NCI-H510A (cell line): ENCODE measurements at regions not wholly inside any gene's neighbourhood (a gene's known extent, or its start where the extent isn't known, plus 50 kb on each side); places are given as distances from the start of the nearest gene placed in this dataset.

Source experiments
- DNase-seq: peaks from one replicate; lab custom pipeline; 2025; lab: John Stamatoyannopoulos, UW

DNA sequence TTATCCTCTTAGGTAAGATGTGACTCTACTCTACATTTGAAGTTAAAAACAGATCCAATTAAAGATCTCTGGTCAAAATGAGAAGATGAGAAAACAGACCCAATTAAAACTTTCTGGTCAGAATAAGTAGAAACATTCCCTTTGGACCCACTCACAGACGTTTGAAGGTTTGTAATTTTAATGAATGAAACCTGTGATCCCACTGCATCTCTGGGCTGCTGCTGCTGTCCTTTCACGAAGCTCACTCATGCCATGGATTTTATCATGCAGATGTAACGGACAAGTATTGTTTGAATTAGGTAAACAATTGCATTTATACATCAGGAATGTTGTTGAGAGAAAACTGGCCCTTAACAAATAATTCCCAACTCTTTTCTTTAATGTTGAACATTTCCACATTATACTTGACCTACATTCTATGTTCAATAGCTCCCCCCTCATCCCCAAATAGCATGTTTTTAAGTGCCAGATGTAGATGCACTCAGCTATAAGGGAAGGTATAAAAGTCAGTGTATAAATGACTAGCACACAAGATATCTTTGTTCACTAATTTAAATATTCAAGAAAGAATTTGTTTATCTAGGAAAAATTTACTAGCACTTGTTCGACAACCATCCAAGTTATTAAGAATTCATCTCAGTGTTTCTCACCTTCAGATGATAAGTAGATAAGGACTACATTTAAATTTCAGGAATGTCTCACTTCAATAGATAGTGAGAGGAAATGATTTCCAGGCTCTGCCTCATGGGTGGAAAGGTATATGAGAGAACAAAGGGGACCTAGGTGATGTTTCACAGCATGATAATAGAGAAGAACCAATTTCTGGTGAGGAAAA is 202.3 kb upstream of the LMNTD1 start:
- no peak for DNase-seq

DNA sequence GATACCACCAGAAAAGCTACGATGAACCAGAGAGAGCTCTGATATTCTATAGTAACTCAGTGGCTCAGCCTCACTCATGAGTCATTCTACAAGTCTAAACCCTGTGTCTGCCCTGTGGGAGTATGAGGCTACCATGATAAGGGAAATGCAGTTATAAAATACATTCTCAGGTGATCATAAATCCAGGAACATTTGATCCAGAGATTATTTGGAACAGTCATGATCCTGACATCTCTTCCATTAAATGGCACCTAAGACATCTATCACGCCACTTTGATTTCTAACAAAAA is 202.6 kb upstream of the RASSF8 start:
- no peak for DNase-seq

DNA sequence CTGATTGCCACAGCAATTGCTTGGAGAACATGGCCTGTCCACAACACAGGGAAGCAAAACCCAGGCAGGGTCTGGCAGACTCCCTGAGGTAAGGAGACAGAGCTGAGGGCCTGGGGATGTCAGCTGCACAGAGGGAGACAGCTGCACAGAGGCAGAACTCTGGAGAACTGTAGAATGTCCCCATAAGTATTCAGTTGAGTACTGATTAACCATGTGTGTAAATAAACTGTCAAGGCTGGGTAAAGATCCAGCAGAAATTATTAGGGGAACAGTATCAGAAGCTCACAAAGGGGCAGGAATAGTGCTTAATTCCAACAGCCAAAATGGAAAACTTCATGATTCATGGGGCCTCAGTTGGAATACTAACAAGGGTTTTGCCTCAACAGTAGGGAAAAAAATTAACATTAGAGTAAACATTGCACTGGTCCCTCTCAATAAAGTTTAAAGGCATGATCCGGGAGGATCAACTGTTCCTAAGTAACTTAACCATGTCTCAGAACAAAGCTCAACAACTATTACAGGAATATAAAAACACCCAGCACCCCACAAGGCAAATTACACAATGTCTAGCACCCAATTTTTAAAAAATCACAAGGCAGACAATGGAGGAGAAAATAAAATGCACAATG is 201.3 kb upstream of the RASSF8 start:
- no peak for DNase-seq

DNA sequence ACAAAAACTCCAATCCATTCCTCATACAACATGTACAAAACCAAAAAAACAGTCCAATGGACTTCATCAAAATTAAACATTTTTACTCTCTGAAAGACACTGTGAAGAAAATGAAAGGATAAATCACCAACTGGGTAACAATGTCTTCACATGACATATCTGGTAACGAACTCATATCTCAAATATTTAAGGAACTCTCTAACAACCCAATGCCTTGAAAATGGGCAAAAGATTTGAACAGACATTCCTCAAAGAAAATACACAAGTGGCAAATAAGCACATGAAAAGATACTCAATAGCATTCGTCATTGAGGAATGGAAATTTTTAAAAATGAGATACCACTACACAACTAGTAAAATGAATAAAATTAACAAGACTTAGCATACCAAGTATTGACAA is 198.7 kb upstream of the RASSF8 start:
- DNase-seq = no peak

DNA sequence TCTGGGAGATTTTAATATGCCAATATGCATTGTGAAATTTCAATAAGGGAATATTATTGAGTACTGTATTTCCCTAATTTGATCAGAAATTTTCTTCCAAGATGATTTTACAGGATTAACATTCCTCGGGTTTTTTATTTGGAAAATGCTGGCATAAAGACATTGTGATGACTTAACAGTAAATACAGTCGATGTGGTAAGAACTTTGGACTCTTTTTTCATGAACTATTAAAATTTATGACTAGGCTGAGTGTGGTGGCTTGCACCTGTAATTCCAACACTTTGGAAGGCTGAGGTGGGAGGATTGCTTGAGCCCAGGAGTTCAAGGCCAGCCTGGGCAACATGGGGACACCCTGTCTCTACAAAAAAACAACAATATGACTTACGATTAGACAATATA is 197.1 kb upstream of the RASSF8 start:
- DNase-seq = no peak

DNA sequence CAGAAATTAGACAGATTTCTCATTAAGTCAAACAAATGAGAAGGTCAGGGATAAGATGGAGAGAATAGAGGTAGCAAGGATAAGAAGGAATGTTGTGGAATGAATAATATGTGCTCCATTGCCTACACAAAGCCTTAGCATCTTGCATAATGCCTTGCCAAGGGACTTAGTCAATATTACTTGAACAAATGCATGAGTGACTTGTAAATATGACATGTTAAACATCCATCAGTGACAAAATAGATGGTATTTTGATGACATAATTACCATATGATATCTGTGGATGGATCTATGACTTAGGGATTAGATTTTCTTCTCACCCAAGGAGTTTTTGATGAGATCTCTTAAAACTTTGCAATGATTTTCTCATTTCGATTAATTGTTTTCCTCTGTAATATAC is 194.1 kb upstream of the RASSF8 start:
- no peak for DNase-seq

DNA sequence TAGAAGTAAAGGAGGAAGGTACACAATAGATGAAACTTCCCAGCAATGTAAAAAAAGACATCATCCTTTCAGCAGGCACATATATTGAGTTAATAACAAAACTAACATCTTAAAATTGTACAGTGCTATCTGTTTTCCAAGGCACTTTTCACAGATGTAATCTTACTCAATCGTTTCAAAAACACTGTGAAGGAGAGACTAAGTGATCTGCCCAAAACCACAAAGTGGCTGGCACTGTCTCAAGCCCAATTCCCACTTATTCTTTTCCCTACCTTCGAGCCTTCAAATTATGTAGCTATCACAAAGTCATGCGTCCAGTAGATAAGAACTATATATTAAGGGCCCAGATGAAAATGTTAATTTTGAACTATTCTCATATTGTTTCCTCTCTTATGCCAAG is 193.6 kb upstream of the RASSF8 start:
- no peak for DNase-seq

DNA sequence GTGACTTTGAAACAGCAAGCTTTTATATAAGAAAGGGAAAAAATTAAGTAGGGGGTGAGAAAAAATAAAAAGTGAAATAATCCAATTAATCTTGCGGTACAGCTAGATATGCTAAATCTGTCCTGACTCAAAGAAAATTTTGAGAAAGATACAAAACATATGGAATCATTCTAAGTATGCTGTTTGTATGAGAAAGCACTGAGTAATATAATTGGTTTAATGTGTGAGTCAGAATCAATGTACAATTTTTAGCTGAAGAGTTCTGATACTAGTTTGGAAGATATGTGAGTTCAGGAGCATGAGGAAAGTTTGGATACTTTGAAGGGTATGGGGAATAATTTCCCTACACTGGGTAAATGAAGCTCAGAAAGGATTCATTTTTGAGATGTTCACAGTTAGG is 190.9 kb upstream of the RASSF8 start:
- DNase-seq = no peak

DNA sequence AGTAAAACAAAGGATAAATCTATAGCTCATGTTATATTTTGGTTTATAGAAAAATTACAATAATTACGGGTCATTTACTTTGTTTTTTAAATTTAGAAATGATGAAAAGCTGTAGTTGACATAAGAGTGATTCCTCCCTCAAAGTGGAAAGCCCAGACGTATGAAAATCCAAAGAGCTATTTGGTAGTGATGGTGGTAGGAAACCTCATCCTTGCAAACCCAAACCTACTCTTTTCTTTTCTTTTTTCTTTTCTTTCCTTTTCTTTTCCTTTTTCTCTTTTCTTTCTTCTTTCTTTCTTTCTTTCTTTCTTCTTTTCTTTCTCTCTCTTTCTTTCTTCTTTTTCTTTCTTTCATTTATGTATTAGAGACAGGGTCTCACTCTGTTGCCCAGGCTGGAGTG is 190.3 kb upstream of the RASSF8 start:
- no peak for DNase-seq

DNA sequence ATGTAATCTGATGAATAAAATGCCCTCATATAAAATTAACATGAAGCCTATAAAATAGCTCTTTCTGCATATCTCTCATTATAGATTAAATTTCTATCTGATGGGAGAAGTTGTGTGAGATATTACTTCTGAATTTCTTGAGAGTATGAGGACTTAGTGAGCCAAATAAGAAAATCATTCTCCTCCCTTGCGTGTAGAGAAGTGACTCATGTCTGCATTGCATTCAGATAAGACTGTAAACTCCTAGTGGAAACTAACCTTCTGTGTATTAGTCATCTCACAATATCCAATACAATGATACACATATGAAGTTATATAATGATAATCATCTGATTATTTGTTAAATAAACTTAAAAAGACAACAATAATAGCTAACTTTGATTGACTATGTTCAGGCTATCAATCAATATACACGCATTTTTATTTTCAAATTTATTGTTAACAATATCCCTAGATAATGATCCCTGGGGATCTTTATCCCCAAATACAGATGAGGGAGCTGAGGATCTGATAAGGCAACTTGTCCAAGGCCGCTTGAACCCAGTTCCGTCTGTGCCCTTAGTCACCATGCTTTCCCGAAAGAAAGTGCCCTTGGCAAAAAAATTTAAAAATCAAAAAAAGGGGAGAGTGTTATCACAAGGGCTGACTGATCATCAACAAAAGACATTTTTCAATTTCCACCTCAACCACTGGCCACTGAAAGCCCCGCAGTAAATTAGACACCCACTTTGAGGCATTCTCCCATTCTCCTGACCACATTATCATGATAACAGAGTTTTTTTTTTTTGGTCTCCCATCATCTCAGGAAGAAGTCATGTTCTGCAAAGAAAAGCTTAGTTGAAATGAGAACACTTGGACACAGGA is 189.2 kb upstream of the RASSF8 start:
- DNase-seq = no peak

DNA sequence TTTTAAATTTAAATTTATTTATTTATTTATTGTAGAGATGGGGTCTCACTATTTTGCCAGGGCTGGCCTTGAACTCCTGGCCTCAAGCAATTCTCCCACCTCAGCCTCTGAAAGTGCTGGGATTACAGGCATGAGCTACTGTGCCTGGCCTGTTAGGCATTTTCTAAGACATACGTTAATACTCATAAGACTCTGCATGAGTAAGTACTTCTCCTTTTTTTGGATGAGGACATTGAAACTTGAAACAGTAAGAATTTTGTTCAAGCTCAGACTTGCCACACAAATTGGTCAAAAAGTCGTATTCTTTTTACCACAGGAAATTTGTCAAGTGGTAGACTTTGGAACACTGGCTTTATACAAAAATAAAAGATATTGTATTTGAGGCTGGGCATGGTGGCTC is 187.4 kb upstream of the RASSF8 start:
- no peak for DNase-seq

DNA sequence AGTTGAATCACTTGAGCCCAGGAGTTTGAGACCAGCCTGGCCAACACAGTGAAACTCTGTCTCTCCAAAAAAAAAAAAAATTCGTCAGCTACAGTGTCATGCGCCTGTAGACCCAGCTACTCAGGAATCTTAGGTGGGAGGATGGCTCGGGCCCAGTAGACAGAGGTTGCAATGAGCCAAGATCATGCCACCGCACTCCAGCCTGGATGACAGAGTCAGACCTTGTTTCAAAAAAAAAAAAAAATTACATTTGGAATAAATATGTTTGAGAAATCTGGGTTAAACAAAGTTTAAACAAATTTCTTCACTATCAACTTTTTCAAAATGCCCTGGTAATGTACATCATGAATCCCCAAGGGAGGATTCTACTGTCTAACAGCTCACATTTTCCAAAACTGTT is 187.0 kb upstream of the RASSF8 start:
- no peak for DNase-seq

DNA sequence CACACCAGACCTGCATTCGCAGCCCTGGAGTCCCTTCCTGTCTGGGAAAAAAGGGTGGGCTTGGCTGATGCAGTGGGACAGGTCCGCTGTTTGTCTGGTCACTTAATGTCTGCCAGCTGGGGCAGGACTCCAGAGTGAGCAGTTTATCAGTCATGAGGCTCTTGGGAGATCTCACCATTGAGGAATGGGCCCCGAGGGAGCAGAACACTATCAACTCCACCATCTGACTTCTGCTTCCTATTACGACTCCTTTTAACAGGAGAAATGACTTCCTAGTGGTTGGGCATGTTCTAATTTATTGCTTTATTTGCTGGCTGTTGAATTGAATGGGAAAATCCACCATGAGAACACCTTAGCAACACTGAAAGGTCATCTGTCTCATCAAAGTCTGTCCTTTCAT is 182.5 kb upstream of the RASSF8 start:
- DNase-seq = no peak

DNA sequence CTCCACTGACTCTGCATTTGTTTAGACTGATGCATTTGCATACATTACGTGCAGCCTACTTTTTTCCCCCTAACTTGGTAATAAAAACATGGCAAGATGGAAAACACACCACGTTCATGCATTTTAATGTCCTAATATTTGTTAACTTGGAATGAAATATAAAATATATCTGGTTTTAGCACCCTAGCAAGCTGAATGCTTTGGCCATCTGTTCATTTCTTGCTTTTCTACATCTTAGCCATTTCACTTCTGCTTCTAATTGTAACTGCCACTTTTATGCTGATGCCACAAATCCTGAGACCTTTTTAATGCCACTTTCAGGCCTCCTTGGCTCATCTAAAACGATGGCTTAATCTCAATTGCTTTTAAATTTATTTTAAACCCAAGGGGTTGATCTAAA is 177.7 kb upstream of the RASSF8 start:
- no peak for DNase-seq

DNA sequence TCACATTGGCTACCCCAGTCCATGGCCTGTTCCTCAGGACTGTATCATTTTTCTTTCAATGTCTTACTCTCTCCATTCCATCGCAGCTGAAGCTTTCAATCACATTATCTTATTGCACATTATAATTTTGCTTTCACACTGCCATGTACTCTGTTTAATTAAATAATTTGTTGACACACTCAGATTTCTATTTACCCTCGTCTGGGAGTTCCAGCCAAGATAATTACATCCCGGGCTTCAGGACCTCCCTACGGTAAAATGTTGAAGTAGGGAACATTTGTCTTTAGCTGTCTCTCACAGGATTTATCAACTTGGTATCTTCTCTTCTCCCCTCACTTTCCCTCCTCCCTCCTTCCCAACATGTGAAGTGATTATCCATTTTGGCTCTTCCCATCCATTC is 177.2 kb upstream of the RASSF8 start:
- no peak for DNase-seq

DNA sequence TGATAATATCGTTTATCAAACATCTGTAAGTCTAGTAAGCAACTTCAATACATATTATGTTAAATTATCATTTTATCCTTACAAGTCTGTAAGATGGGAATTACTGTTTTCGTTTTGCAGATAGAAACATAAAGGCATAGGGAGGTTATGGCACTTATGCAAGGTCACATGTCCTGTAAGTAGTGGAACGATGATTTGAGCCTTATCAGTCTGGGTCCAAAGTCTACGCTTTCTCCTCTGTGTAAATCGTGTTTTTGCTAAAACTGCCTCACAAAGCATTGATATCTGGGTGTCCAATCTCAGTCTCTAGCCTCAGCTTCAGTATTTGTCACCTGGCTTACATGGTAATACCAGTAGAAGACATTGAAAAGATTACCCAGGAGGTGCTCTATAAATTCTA is 174.9 kb upstream of the RASSF8 start:
- DNase-seq = no peak

DNA sequence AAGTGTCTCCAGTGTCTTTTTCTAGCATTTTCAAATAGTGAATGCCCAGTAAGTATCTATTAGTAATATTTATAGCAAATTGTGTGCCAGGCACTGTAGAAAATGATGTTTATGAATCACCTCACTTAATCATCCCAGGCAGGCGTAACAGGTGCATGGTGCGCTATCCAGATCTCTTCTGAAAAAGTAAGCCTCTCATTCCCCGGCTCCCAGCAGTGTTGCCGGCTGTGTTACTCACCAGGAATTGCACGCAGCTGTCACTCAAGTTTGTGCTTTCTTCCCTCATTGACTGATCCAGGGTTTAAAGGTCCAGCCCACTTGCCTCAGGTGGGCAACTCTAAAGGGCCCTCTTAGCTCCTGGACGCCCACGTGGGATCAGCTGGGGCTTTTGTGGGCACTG is 173.8 kb upstream of the RASSF8 start:
- no peak for DNase-seq

DNA sequence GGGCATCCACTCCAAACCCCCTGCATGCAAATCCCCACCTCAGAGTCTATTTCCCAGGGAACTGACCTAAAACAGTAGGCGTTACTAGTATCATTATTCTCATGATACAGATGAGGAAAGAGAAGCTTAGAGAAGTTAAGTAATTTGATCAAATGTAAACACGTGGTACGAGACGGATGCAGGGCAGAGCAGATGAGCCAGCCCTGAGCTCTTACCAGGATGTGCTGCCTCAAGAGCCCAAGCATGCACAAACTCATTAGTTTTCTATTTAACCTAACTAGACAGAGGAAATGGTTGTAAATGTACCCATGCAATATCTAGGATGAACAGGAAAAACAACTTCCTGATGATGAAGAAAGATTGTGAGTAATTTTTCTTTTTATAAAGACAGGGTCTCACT is 173.3 kb upstream of the RASSF8 start:
- no peak for DNase-seq

DNA sequence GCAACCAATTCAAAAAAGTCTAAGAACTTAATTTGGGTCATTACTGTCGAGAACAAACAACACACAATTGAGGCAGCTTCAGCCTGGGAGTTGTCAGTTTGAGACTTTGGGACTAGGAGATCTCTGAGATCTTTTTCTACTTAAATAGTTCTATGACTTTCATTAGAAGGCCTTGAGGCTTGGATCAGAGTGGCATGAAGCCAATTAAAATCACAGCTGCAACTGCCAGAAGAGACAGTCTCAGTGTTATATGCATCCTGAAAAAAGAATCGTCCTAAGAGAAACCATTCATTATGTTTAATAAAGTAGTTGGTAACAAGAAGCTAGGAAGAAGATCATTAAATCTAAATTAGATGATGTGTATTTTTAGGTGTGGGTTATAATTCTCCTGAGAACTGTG is 170.8 kb upstream of the RASSF8 start:
- no peak for DNase-seq

DNA sequence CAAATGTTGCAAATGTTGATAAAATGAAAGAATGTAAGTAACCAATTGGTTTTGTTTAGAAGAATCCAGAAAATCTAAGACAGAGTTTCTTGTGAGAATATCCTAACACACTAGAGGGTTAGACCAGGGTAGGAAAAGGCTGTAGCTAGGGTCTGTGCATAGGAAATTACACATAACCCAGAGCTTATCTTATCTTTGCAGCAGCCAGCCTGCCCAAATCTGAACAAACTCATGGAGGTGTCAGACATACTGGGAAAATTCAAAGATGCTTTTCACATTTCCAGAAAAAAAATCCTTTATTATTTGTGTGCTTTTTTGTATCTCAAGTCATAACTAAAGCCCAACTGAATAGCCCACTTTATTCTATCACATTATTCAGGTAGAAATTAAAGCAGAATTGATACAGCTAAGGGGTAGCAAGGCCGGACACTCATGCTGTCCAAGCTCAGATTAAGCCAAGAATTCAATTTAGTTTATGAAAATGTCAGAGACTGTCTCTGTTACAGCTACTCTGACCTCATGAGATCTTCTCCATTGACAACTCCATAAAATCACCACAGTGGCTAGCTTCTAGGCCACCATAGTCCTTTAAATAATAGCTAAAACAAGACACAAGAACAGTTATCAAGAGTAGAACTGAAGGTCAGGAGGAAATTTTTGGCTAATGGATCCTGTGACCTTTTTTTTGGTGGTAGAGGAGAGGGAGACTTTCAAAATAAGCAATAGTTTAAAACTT is 169.6 kb upstream of the RASSF8 start:
- DNase-seq = no peak

DNA sequence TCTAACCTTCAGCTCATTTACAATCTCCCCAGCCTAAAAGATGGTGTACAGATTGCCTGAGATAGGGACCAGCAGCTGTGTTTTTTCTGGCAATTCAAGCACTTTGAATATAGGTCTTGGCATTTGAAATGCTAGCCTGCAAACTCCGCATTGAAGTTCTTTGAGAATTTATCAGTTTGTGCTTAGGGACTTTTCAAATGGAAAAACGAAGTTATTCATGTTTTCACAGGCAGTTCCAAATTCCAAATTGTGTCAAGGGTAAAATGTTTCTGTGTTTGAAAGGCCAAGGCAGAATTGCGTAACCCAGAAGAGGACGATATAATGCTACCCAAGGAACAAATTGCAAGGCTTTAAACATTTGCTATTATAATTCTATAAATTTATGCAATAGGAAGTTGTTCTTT is 168.9 kb upstream of the RASSF8 start:
- no peak for DNase-seq

DNA sequence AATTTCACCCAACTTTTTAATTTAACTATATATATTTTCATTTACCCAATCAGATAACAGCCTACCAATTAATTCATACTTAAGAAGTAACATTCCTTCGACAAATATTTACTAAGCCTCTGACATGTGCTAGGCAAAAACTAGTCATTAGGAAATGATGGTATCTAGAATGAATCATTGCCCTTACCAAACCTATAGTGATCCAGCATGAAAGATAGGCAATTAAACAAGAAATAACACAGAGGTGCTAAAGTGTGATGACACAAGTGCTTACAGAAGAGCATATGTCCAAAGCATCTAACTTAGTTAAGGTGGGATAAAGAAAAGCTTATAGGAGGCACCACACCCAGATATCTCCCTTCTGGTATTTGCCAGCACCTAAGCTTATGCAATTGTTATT is 166.5 kb upstream of the RASSF8 start:
- no peak for DNase-seq

DNA sequence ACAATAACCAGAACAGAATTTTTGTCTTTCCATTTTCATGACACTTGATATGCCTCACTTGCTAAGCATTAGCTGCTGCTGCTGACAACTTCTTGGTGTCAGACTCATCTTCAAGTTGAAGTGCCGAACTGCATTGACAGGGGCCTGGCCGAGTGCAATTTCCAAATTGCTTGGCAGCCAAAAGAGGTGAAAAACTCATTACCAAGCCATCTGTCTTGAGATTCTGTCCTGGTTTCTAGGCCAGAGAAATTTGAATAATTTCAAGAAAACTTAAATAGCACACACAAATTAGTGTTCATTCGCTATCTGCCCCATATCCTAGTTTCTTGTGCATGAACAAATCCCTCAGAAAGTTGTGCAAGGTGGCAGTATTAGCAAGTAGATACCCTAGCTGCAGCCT is 165.3 kb upstream of the RASSF8 start:
- no peak for DNase-seq
